HuH-7 (cell line): ENCODE measurements at regions not wholly inside any gene's neighbourhood (a gene's known extent, or its start where the extent isn't known, plus 50 kb on each side); places are given as distances from the start of the nearest gene placed in this dataset.

ENCODE experiments used
- DNase-seq: peaks from one replicate; pipeline ENCODE4 v3.0.0; 2011; ENCODE audit warnings: low spot score

DNA sequence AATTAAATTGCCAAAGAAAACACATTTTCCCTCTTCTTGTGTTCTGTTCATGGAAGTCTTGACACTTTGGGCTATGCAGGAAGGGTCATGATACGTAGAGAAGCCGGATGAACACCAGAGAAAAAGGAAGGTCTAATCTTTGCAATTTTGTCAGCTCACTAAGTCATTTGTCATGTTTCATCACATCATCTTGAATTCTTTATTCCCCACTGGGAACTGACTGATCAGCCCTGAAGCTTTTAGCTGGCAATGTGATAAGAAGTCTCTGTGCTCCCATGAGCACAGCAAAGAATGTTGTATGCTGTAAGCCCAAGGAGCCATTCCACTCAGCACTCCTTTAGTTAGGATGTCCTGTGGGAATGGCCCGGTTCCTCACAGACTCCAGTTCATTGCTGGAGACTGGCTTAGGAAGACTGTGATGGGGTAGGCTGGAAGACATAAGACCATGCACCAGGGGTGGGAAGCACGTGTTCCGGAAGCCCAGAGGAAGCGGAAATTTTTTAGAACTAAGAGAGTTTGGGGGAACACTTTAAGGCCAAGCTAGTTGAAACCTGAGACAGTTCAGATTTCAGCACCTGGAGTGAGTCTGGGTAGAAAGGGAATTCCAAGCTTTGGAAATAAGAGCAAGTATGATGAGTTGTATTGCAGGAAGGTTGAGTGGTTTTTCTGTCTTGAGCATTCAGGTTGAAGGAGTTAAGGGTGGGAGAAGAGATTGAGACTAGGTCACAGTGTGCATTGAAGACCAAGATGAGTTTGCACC, 306.7 kb upstream of the MTNR1B start:
- no peak for DNase-seq

DNA sequence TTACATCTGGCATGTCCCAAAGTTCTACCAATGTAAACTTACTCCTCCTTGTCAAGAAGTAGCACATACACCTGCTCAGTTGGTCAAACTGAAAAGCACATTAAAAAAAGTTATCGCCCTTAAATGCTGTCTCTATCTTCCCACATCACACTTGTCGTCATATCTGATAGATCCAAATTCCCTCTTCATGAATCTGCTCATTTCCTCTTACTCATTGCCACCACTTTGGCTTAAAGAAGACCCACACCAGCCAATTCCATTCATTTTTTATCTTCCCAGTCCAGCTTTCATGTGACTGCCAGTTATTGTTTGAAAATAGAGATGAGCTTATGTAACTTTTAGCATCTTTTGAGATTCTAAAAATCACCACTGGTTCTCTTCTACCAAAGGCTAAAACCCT, 305.9 kb upstream of the MTNR1B start:
- no peak for DNase-seq

DNA sequence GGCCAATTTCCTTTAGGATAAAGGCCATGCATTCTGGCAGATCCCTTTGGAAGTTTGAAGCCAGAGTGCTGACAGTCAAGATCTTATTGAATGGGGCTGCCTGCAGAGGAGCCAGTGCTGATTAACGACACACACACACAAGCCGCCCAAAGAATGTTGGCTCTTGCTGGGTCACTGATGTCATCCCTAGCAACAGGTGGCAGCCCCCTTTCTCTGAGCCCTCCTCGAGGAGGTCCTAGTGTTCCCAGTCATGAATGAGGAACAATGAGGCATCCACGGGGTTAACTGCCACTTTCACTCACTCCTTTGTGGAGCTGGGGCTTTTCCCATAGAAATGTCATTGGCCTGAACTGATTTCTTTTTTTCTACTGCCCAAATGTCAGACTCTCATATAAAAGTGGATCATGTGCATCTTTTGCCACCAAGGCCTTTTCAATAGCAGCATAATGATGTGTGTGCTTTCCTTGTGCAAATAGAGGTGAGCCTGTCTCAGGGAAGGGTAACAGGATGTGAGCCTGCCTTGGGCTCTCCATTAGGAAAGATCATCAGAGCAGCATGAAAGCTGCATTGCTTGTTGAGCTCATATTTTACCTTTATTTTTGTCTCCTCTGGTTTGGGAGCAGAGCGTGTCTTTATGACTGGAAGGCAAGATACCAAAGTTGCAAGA, 301.8 kb upstream of the MTNR1B start:
- DNase-seq, result no peak

DNA sequence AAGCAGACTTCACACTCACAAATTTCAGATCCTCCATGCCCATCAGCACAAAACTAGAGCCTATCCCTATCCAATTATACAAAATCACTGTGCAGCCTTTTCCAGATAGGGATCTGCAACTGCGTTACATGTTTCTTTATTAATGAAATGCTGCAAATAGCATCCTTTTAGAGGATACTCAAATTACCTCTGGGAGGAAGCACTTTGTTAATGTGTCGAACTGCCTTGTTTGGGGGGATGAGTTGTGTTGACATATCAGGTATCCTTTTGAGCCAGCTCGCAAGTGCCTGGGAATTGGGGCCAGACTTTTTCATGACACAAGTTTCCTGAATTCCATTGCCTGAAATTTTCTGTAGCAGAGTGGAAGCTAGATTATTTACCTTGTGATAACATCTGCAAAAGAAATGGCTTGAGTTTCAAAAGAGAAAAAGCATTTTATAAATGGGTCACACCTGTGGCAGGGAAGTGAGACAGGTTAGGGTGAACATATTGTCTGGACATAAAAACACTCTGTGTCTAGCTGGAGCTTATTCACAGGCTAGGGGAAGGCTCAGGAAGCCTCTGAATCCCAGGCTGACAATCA, 299.1 kb upstream of the MTNR1B start:
- DNase-seq, result no peak

DNA sequence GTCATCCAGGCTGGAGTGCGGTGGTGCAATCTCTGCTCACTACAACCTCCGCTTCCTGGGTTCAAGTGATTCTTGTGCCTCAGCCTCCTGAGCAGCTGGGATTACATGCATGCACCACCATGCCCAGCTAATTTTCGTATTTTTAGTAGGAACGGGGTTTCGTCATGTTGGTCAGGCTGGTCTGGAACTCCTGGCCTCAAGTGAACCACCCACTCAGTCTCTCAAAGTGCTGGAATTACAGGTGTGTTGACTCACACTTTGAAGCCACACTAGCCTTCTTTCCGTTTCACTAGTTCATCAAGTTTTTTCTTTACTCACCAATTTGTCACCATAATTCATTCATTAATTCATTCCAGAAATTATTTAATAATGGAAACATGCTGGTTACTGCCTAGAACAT, 298.4 kb upstream of the MTNR1B start:
- no peak for DNase-seq

DNA sequence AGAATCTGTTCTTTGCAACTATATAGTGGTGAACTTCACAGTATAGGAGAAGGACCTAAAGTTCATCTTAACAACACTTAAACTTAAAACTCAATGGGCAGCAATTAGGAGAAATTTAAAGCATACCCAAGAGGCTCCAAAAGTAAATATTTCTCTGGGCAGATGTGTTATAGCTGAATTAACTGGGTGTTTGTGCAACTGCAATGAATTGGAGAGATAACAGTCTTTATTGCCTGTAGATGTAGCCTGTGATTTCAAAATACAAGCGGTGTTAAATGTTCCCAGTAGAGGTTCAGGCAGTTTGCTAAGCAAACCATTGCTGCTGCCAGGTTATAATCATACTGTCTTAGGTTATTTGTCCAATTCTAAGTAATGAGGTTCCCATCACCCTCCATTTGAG, 294.1 kb upstream of the MTNR1B start:
- no peak for DNase-seq

DNA sequence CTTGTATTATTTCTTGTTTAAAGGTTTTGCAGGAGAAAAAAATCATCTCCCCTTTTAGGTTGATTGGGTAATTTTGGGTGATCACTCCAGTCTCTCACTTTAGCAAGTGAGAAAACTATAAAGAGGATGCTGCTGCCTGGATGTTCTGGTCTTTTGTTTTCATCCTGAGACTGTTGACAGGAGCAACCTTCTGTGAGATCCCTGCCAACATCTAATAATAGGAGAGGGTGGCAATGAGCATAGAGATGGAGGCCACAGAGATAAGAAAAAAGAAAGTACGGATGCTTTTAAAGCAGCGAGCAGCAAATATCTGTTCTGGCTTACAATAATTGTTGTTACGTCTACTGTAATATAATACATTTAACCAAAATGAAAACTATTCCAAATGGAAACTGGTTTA, 293.6 kb upstream of the MTNR1B start:
- no peak for DNase-seq

DNA sequence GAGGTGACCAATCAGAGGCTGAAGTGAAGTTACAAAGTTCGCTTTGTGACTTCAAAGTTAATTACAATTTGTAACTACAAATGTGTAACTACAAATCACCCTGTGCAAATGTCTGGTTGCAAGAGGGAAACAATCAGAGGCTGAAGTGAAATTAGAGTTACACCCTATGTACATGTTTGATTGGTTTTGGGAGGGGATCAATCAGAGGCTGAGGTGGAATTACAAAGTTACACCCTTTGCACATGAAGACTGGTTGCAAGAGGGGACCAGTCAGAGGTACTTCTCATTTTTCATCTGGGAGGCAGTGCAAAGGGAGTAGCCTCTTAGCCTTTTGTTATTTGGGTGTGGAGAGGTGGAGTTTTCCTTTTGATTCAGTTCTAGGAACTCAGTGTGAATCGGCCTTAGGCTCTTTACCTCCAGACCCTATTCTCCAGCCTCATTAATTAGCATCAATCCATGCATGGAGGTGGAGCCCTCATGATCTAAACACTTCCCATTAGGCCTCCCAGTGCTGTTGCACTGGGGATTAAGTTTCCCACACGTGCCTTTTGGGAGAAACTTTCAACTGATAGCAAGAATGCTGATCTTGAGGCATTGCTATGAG, 291.3 kb upstream of the MTNR1B start:
- no peak for DNase-seq

DNA sequence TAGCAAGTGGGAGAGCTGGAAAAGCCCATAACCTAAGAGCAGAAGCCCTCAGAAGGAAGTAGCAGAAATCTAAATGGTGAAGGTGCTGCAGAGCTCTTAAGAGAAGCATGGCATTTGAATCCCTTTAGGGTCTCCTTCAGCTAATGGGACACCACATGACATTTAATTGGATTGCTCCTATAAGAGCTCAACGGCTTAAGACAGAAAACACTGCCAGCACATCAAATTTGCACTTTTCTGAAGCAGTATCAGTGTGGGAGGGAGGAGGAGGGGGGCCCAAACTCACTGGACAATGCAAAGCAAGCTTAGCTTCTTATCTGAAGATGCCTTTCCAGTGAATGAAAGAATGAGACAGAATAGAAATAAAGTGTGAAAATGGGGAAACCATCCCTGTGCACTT, 287.9 kb upstream of the MTNR1B start:
- DNase-seq, result no peak

DNA sequence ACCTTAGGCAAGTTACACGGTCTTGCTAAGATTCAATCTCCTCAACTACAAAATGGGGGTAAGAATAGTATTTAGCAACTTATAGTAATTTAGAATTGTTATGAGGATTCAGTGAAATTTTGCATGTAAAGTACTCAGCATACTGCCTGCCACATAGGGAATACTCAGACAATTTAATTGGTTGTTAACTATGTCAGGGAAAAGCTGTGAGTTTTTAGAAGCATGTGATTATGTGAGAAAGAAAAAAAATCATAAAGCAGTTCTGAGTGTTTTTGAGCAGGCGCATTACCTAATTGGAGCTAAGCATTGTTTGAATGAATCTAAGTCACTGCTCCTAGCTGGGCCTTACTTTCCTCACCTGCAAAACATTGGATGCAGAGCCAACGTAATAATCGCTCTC, 287.3 kb upstream of the MTNR1B start:
- no peak for DNase-seq

DNA sequence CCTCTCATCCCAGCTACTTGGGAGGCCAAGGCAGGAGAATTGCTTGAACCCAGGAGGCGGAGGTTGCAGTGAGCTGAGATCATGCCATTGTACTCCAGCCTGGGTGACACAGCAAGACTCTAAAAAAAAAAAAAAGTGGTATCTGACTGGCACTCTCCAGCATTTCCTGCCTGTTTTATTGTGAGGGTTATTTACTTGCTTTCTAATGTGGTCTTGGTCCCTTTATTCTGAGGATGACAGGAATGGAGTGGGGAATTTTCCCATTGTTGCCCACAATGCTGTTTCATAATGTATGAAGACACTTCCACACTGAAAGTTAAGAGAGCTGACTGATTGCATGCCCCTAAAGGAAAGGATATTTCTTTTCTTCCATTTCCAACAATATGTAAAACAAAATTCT, 286.5 kb upstream of the MTNR1B start:
- no peak for DNase-seq

DNA sequence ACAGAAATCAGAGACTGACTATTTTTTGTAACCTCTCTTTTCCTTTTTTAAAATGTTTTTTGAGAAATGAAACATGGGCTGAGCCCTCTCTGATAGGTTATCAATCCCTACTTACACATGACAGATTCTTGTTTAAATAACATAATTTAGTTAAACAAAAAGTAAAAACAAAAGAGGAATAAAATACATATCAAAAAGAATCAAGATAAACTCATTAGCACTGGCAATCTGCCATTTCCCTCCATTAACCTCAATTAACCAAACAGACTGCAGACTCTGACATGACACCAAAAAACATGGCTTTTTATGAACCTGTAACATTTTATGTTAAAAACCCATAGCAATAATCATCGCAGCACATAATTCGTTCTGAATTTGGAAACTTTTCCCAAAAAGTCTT, 284.4 kb upstream of the MTNR1B start:
- no peak for DNase-seq

DNA sequence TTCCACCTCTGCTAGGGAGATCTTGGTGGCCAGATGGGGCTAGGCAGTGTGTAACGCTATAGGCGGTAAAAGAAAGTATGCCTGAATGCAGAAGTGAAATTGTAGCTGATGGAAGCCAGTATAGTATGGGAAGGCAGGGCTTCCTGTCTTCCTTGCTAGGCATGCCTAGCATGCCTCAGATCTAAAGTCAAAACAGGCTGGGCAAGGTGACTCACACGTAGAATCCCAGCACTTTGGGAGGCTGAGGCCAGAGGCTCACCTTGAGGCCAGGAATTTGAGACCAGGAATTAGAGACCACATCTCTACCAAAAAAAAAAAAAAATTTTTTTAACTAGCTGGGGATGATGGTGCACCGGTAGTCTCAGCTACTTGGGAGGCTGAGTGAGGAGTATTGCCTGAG, 281.7 kb upstream of the MTNR1B start:
- no peak for DNase-seq

DNA sequence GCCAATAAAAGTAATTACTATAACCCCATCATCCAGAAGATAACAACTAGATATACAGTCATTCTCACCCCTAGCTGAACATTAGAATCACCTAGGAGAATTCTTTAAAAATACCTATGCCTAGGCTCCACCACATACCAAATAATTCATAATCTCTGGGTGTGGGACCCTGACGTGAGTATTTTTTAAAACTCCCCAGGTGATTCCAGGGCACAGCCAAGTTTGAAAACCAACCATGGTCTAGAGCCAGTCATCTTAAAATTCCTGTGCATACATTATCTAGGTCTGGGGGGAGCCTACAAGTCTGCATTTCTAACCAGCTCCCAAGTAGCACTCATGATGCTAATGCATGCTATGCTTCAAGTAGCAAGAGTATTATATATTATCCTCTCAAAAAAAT, 281.0 kb upstream of the MTNR1B start:
- DNase-seq, result no peak

DNA sequence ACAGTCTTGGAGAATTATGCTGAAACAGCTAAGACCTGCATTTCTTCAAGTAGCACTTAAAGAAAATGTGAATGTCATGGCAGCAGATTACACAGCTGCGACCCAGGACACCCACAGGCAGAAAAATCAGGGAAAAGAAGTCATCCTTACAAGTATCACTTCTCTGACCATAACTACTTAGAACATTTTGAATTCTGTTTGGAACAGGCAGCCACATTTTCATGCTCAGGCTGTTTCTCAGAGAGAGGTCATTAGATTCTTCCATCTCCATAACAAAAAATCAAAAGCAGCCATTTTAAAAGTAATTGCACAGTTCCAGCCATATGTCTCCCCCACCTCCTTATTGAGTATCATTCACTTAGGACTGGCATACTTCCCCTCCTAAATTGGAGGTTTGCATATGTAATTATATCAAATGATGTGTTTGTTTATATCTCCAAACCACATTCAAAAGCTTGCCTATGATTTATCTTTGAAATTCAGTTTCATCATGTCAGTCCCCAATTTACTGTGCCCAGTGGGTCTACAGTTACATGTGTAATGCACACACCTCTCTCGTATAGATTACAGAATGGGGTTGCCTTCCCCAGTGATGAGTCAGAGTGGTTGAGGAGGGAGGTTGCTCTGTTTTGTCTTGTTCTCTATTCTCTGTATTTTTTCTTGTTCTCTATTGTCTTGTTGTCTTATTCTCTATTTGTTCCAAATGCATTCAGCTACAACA, 276.5 kb upstream of the MTNR1B start:
- DNase-seq, result no peak

DNA sequence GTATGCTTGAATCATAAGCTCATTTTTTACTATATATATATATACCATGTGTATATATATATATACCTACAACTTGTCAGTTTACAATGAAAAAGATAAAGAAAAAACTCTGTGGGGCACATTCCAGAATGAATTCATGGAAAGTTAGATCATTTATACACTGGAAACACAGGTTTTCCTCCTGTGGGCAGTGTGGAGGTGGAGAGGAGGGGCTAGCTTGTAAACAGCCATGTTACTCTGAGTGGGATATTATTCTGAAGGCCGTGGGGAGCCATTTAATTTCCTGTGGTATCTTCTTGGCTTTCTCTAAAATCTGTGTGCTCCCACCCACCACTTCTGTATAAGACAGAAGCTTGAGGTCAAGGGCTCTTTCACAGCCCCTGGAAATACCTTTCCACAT, 273.4 kb upstream of the MTNR1B start:
- DNase-seq, result no peak

DNA sequence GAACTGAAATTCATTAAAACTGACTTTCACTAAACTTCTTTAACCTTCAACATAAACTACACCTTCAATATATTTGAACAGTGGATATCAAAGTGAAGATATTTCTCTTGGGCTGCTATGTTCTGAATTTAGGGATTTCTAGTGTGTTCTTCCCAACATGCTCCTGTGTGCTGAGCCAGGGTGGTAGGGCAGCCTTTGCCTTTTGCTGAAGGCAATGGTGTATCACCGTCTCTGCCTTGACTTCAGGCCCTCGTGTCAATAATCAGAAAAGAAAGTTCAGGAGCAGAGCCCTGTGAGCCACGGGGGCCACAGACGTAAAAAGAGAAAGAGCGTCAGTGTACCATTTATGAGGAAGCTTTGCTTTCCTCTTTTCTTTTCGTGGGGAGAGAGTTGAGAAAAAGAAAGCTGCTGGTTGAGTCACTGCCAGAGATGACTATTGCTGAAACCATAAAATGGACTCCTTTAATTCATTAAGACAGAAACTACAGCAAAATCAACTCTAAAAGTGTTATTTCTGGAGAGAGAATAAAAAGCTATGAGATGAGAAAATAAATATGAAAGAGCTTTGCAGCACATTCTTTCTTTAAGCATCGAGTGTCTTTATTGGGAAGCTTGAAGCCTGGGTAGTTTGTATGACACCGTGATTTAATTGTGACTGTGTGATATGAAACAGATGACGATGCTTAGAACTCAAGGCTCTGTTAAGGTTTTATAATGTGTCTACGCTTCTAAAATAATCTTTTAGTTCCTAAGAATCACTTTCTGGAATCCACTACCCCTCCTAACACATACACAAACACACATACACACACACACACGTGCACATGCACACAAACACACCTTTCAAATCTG, 271.8 kb upstream of the MTNR1B start:
- no peak for DNase-seq

DNA sequence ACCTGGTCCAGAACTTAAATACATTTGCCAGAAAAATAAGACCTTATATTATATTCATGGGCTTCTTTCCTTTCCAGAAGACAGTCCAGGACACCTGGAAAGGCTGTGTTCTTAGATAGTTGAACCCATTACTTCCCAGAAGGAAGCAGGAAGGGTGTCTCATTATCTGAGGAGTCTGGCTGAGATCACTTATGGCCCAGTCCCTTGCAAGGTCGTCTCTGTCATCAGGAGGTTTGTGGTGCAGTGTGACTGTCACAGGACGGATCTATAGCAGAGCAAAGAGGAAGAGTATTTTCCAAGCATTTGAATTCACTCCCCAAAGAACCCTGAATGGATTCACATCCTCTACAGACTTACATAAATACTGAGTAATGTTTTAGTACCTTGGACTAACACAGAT, 270.7 kb upstream of the MTNR1B start:
- no peak for DNase-seq

DNA sequence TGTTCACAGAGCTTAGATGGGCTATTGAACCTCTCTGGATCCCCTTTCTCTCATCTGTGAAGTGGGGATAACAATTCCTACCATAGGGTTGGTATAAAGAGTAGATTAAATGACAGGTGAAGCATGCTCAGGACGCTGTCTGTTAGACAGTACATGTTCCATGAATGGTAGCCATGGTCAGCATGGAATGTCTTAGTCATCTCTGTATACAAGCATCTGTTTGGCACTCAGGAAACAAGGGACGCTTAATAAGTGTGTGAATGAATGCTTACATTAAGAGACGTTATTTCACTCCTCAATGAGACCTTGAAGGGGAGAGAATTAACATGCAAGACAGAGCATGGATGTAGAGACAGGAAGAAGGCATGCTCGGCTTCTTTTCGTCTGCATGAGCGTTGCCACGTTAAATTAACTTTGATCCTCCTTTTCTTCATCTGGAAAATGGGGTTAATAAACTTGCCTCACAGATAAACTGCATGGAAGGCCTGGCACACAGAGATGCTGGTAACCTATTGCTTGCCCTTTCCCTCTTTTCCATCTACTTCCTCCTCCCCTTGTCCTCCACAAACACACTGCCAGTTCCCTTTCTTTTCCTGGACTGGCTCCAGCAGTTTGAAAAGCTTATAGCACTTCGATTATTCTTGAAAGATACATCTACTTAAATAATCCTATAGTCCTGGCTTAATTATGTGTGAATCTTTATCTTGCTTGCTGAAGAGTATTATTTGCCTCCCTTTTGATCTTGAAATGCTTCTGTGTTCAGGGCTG, 267.2 kb upstream of the MTNR1B start:
- DNase-seq, result no peak

DNA sequence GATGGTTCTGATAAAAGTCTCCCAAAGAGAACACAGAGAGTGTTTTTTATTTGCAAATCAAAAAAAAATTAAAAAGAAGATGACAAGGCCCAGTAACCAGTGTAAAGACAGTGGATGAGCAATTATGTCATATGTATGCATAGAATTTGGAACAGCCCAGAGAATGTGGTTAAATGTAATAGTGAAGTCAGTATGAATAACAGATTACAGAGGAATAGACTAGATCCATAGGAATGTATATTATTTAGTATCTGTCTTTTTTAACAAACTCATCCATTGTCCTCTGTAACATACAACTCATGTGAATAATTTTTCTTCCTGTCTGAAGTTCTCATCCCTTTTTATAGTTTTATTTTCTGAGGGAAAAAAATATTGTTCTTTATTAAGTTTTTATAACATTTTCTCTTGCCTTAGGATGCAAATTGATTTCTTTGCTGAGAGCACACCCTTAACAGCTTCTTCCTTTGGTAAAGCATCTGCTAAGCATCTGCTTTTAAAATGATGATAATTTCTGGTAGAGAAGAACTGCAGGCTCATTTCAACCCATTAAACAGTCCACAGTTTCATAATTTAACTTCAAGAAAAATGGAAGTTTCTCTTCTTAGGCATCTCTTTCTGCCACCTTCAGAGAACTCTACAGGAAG, 266.5 kb upstream of the MTNR1B start:
- DNase-seq, result no peak
